ENCODE measurements at regions not wholly inside any gene's neighbourhood (a gene's known extent, or its start where the extent isn't known, plus 50 kb on each side); places are given as distances from the start of the nearest gene placed in this dataset.

DNA sequence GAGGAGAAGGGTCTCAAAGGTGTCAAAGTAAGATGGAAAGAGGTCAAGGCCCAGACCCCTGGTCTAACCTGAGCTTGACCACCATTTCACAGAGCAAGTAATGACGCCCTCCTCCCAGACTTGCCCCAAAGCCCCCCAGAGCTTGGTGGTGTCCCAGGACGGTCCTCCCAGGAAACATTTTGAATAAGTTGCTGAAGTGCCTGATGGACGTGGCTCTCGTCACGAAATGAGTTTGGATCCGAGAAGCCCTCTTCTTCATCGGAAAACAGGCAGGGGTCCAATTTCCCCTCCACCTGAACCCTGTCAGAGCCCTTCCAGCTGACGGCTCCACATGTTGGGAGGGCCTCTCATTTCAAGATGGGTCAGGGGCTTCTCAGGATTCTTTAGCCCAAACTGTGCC lies 54.5 kb upstream of the TPM4 start:
- no peak for TF ChIP-seq CHD1 (IDR thresholded peaks at IDR 0.05; ENCODE audit: low read length)
- TF ChIP-seq ZNF263 (CRISPR knock-in tag; IDR thresholded peaks at IDR 0.05; ENCODE audit: borderline replicate concordance), result no peak
- TF ChIP-seq, protein P1, sequence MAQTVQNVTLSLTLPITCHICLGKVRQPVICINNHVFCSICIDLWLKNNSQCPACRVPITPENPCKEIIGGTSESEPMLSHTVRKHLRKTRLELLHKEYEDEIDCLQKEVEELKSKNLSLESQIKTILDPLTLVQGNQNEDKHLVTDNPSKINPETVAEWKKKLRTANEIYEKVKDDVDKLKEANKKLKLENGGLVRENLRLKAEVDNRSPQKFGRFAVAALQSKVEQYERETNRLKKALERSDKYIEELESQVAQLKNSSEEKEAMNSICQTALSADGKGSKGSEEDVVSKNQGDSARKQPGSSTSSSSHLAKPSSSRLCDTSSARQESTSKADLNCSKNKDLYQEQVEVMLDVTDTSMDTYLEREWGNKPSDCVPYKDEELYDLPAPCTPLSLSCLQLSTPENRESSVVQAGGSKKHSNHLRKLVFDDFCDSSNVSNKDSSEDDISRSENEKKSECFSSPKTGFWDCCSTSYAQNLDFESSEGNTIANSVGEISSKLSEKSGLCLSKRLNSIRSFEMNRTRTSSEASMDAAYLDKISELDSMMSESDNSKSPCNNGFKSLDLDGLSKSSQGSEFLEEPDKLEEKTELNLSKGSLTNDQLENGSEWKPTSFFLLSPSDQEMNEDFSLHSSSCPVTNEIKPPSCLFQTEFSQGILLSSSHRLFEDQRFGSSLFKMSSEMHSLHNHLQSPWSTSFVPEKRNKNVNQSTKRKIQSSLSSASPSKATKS (CRISPR knock-in tag; IDR thresholded peaks at IDR 0.05), result no peak
- no peak for TF ChIP-seq LEF1 (IDR thresholded peaks at IDR 0.05)
- TF ChIP-seq, protein P2, sequence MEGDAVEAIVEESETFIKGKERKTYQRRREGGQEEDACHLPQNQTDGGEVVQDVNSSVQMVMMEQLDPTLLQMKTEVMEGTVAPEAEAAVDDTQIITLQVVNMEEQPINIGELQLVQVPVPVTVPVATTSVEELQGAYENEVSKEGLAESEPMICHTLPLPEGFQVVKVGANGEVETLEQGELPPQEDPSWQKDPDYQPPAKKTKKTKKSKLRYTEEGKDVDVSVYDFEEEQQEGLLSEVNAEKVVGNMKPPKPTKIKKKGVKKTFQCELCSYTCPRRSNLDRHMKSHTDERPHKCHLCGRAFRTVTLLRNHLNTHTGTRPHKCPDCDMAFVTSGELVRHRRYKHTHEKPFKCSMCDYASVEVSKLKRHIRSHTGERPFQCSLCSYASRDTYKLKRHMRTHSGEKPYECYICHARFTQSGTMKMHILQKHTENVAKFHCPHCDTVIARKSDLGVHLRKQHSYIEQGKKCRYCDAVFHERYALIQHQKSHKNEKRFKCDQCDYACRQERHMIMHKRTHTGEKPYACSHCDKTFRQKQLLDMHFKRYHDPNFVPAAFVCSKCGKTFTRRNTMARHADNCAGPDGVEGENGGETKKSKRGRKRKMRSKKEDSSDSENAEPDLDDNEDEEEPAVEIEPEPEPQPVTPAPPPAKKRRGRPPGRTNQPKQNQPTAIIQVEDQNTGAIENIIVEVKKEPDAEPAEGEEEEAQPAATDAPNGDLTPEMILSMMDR (IDR thresholded peaks at IDR 0.05 in 2 of 3, conservative IDR thresholded peaks at IDR 0.05 in 1 of 3; ENCODE audit: insufficient read depth in 2 of 3, low read depth in 1 of 3, low read length in 3 of 3), result no peak
- no peak for TF ChIP-seq CSDE1 (IDR thresholded peaks at IDR 0.05)
- TF ChIP-seq ETV6 (IDR thresholded peaks at IDR 0.05; ENCODE audit: borderline replicate concordance in 1 of 2, low read depth in 2 of 2, low read length in 1 of 2), result no peak
- TF ChIP-seq ETV6 (CRISPR knock-in tag; IDR thresholded peaks at IDR 0.05; ENCODE audit: borderline replicate concordance), result no peak
- TF ChIP-seq, protein P3, sequence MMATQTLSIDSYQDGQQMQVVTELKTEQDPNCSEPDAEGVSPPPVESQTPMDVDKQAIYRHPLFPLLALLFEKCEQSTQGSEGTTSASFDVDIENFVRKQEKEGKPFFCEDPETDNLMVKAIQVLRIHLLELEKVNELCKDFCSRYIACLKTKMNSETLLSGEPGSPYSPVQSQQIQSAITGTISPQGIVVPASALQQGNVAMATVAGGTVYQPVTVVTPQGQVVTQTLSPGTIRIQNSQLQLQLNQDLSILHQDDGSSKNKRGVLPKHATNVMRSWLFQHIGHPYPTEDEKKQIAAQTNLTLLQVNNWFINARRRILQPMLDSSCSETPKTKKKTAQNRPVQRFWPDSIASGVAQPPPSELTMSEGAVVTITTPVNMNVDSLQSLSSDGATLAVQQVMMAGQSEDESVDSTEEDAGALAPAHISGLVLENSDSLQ (IDR thresholded peaks at IDR 0.05), result no peak
- no peak for TF ChIP-seq HDAC1 (IDR thresholded peaks at IDR 0.05)
- TF ChIP-seq, protein P4, sequence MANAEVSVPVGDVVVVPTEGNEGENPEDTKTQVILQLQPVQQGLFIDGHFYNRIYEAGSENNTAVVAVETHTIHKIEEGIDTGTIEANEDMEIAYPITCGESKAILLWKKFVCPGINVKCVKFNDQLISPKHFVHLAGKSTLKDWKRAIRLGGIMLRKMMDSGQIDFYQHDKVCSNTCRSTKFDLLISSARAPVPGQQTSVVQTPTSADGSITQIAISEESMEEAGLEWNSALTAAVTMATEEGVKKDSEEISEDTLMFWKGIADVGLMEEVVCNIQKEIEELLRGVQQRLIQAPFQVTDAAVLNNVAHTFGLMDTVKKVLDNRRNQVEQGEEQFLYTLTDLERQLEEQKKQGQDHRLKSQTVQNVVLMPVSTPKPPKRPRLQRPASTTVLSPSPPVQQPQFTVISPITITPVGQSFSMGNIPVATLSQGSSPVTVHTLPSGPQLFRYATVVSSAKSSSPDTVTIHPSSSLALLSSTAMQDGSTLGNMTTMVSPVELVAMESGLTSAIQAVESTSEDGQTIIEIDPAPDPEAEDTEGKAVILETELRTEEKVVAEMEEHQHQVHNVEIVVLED (CRISPR knock-in tag; IDR thresholded peaks at IDR 0.05), result no peak
- no peak for TF ChIP-seq MAFG (tag; conservative IDR thresholded peaks at IDR 0.05)
- TF ChIP-seq ZNF174 (CRISPR knock-in tag; IDR thresholded peaks at IDR 0.05), result no peak
- TF ChIP-seq, protein P5, sequence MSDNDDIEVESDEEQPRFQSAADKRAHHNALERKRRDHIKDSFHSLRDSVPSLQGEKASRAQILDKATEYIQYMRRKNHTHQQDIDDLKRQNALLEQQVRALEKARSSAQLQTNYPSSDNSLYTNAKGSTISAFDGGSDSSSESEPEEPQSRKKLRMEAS (CRISPR knock-in tag; IDR thresholded peaks at IDR 0.05), result no peak
- no peak for TF ChIP-seq ARHGAP35 (IDR thresholded peaks at IDR 0.05; ENCODE audit: partially characterized antibody)
